ENCODE measurements at regions not wholly inside any gene's neighbourhood (a gene's known extent, or its start where the extent isn't known, plus 50 kb on each side); places are given as distances from the start of the nearest gene placed in this dataset.

DNA sequence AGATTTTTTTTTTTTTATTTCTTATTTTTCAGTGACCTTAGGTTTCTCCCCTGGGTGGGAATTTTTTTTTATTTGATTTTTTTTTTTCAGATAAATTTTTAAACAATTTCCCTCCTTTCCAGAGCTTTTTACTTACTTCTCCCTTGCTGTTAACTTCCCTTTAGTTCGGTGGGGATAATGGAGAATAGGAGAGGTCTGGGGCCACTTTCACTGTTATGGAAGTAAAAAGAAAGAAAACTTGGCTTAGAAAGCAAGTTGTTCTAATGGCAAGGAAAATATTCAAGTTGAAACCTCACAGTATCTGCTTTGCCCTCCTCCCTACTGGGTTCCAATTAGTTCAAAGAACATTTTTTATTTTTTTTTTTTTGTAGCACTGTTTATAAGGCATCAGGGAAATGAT is 537.1 kb upstream of the NXPH2 start:
- no peaks in the 10 kb centered on the region for H3K4me1 ChIP-seq (replicated peaks in 1 of 2; ENCODE audit: control insufficient read depth in 2 of 2, insufficient read depth in 2 of 2, low read length in 2 of 2)
- TF ChIP-seq TCF7L2 (IDR thresholded peaks at IDR 0.05; ENCODE audit: low read depth, low read length) (no peak), SIN3A (IDR thresholded peaks at IDR 0.05; ENCODE audit: borderline replicate concordance in 2 of 2, control insufficient read depth in 1 of 2, low read depth in 2 of 2, low read length in 2 of 2) (no peak), CCAR2 (IDR thresholded peaks at IDR 0.05; ENCODE audit: low read depth, low read length) (no peak), HDGF (IDR thresholded peaks at IDR 0.05) (no peak), DACH1 (IDR thresholded peaks at IDR 0.05; ENCODE audit: partially characterized antibody) (no peak), ZNF124 (CRISPR knock-in tag; IDR thresholded peaks at IDR 0.05) (no peak), POLR2G (IDR thresholded peaks at IDR 0.05; ENCODE audit: low read depth, low read length) (no peak)
- TF ChIP-seq, protein P1, sequence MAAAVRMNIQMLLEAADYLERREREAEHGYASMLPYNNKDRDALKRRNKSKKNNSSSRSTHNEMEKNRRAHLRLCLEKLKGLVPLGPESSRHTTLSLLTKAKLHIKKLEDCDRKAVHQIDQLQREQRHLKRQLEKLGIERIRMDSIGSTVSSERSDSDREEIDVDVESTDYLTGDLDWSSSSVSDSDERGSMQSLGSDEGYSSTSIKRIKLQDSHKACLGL (CRISPR knock-in tag; IDR thresholded peaks at IDR 0.05; ENCODE audit: borderline replicate concordance, poor library complexity, severe bottlenecking), result no peak
- ATAC-seq, result no peak
- FAIRE-seq, result no peak
- no peaks in the 10 kb centered on the region for H3K27me3 ChIP-seq (ENCODE audit: control insufficient read depth in 2 of 2, insufficient read depth in 2 of 2, low read length in 2 of 2)
- no peak for DNase-seq (ENCODE audit: extremely low read depth in 1 of 4, low spot score in 3 of 4)
- H3K9me3 ChIP-seq (replicated peaks; ENCODE audit: control insufficient read depth, insufficient read depth, low read depth, low read length), result no peaks in the 10 kb centered on the region
- ChIA-PET CTCF (ENCODE audit: low intra/inter-chr PET ratio) (no interaction called here), POLR2A (no interaction called here)
- H3K36me3 ChIP-seq (ENCODE audit: control insufficient read depth, insufficient read depth, low read length), result no peaks in the 10 kb centered on the region
- H4K20me1 ChIP-seq (replicated peaks; ENCODE audit: control insufficient read depth, insufficient read depth, low read length), result no peaks in the 10 kb centered on the region
- in situ Hi-C loops (cut with MboI) (no loop called here), intact Hi-C loops (cut with micrococcal nuclease) (no loop called here)
- no peak overlapping the region for H3K27ac ChIP-seq (ENCODE audit: extremely low read depth, low read depth, low read length)
- H3K79me2 ChIP-seq (ENCODE audit: control insufficient read depth, insufficient read depth, low read length), result no peaks in the 10 kb centered on the region
- no peak overlapping the region for H3K9ac ChIP-seq (ENCODE audit: insufficient read depth in 1 of 2, low read depth in 2 of 2, low read length in 2 of 2)
- no peak overlapping the region for H3K4me2 ChIP-seq (ENCODE audit: insufficient read depth, low read length)
- no peaks in the 10 kb centered on the region for H3K9me1 ChIP-seq (ENCODE audit: control insufficient read depth, insufficient read depth, low read length)
- H2AFZ ChIP-seq (ENCODE audit: low read depth, low read length), result no peak overlapping the region
- no peak overlapping the region for H3K4me3 ChIP-seq
- no TSS peak for BruUV-seq (replicated peaks)
- WGBS (ENCODE audit: insufficient coverage, low coverage, missing lambda C conversion rate), result 8% methylated on average over 1 of the region's 1 CpG
